Muscle layer of colon (tissue), 2 donors: ENCODE measurements at regions not wholly inside any gene's neighbourhood (a gene's known extent, or its start where the extent isn't known, plus 50 kb on each side); places are given as distances from the start of the nearest gene placed in this dataset.

Source experiments
- H3K27ac ChIP-seq: one replicate; pipeline ENCODE4 v1.7.0; 2013; ENCODE audit warnings: low read depth, mild to moderate bottlenecking, low read length, moderate library complexity
- H3K27me3 ChIP-seq, 2 donors: one replicate each; pipeline ENCODE4 v1.7.0; 2013; ENCODE audit warnings: low read length in 2 of 2, mild to moderate bottlenecking in 2 of 2; ENCODE audit not compliant: insufficient read depth in 2 of 2, control insufficient read depth in 1 of 2
- H3K36me3 ChIP-seq: one replicate; pipeline ENCODE4 v1.7.0; 2013; ENCODE audit warnings: mild to moderate bottlenecking, low read length; ENCODE audit not compliant: insufficient read depth
- H3K4me1 ChIP-seq: one replicate; pipeline ENCODE4 v1.7.0; 2013; ENCODE audit warnings: mild to moderate bottlenecking, low read length; ENCODE audit not compliant: insufficient read depth
- H3K4me3 ChIP-seq, 2 donors: one replicate each; pipeline ENCODE4 v1.7.0; 2013; ENCODE audit warnings: low read length in 2 of 2, low read depth in 1 of 2, mild to moderate bottlenecking in 1 of 2, moderate library complexity in 1 of 2
- H3K9ac ChIP-seq: one replicate; pipeline ENCODE4 v1.7.0; 2013; ENCODE audit warnings: low read length
- H3K9me3 ChIP-seq: one replicate; pipeline ENCODE4 v1.7.0; 2013; ENCODE audit warnings: mild to moderate bottlenecking, low read length
- donor health status: abdominal sarcoma.
- donor health status: Adenocarcinoma of cecum.

GRCh38 chr6:4460586-4461475 lies 315.4 kb upstream of the CDYL start:
- Histone ChIP-seq H3K4me1 (peaks cover 4% of the 10 kb centered on the region), H3K27me3 (no peaks in the 10 kb centered on the region), H3K9me3 (no peaks in the 10 kb centered on the region), H3K9ac (no peak overlapping the region), H3K36me3 (no peaks in the 10 kb centered on the region), H3K27ac (no peak overlapping the region), H3K4me3 (no peak overlapping the region)

GRCh38 chr6:4459996-4460395 lies 316.2 kb upstream of the CDYL start:
- no peak overlapping the region for H3K27ac ChIP-seq
- H3K27me3 ChIP-seq: no peaks in the 10 kb centered on the region
- no peak overlapping the region for H3K9ac ChIP-seq
- H3K36me3 ChIP-seq: no peaks in the 10 kb centered on the region
- no peak overlapping the region for H3K4me3 ChIP-seq
- peaks cover 4% of the 10 kb centered on the region for H3K4me1 ChIP-seq
- H3K9me3 ChIP-seq: no peaks in the 10 kb centered on the region

- H3K9me3 ChIP-seq: no peaks in the 10 kb centered on the region
- H3K36me3 ChIP-seq: no peaks in the 10 kb centered on the region
- no peaks in the 10 kb centered on the region for H3K27me3 ChIP-seq
- H3K4me1 ChIP-seq: peaks cover 4% of the 10 kb centered on the region
- H3K27ac ChIP-seq: no peak overlapping the region
- H3K4me3 ChIP-seq: no peak overlapping the region
- H3K9ac ChIP-seq: no peak overlapping the region
These were observed 317.2 kb upstream of the CDYL start for GRCh38 chr6:4459032-4459431.

GRCh38 chr6:4451718-4452117 lies 316.3 kb upstream of the ECI2 start:
- Histone ChIP-seq H3K4me3 (no peak overlapping the region), H3K4me1 (no peaks in the 10 kb centered on the region), H3K36me3 (no peaks in the 10 kb centered on the region), H3K9ac (no peak overlapping the region), H3K27ac (no peak overlapping the region), H3K27me3 (no peaks in the 10 kb centered on the region), H3K9me3 (no peaks in the 10 kb centered on the region)

GRCh38 chr6:4451081-4451480 lies 315.7 kb upstream of the ECI2 start:
- H3K27me3 ChIP-seq: no peaks in the 10 kb centered on the region
- H3K9ac ChIP-seq: no peak overlapping the region
- no peaks in the 10 kb centered on the region for H3K36me3 ChIP-seq
- no peak overlapping the region for H3K4me3 ChIP-seq
- H3K9me3 ChIP-seq: no peaks in the 10 kb centered on the region
- no peaks in the 10 kb centered on the region for H3K4me1 ChIP-seq
- H3K27ac ChIP-seq: no peak overlapping the region

- no peaks in the 10 kb centered on the region for H3K27me3 ChIP-seq
- H3K27ac ChIP-seq: no peak overlapping the region
- no peak overlapping the region for H3K4me3 ChIP-seq
- no peaks in the 10 kb centered on the region for H3K9me3 ChIP-seq
- no peaks in the 10 kb centered on the region for H3K4me1 ChIP-seq
- no peak overlapping the region for H3K9ac ChIP-seq
- H3K36me3 ChIP-seq: no peaks in the 10 kb centered on the region
These were observed 314.9 kb upstream of the ECI2 start for GRCh38 chr6:4450237-4450636.

GRCh38 chr6:4449409-4449808 lies 314.0 kb upstream of the ECI2 start:
- Histone ChIP-seq H3K27ac (no peak overlapping the region), H3K27me3 (no peaks in the 10 kb centered on the region), H3K4me1 (no peaks in the 10 kb centered on the region), H3K4me3 (no peak overlapping the region), H3K9ac (no peak overlapping the region), H3K9me3 (no peaks in the 10 kb centered on the region), H3K36me3 (no peaks in the 10 kb centered on the region)

- H3K9me3 ChIP-seq: no peaks in the 10 kb centered on the region
- H3K27ac ChIP-seq: no peak overlapping the region
- no peak overlapping the region for H3K4me3 ChIP-seq
- no peak overlapping the region for H3K9ac ChIP-seq
- H3K27me3 ChIP-seq: no peaks in the 10 kb centered on the region
- no peaks in the 10 kb centered on the region for H3K4me1 ChIP-seq
- no peaks in the 10 kb centered on the region for H3K36me3 ChIP-seq
These were observed 313.5 kb upstream of the ECI2 start for GRCh38 chr6:4448841-4449240.

- H3K36me3 ChIP-seq: no peaks in the 10 kb centered on the region
- no peak overlapping the region for H3K4me3 ChIP-seq
- no peaks in the 10 kb centered on the region for H3K4me1 ChIP-seq
- H3K9ac ChIP-seq: no peak overlapping the region
- H3K27me3 ChIP-seq: no peaks in the 10 kb centered on the region
- no peaks in the 10 kb centered on the region for H3K9me3 ChIP-seq
- no peak overlapping the region for H3K27ac ChIP-seq
These were observed 312.4 kb upstream of the ECI2 start for GRCh38 chr6:4447639-4448330.

- no peaks in the 10 kb centered on the region for H3K4me1 ChIP-seq
- no peaks in the 10 kb centered on the region for H3K9me3 ChIP-seq
- no peaks in the 10 kb centered on the region for H3K27me3 ChIP-seq
- H3K4me3 ChIP-seq: no peak overlapping the region
- no peak overlapping the region for H3K27ac ChIP-seq
- no peaks in the 10 kb centered on the region for H3K36me3 ChIP-seq
- H3K9ac ChIP-seq: no peak overlapping the region
These were observed 311.6 kb upstream of the ECI2 start for GRCh38 chr6:4446982-4447381.

- H3K4me3 ChIP-seq: no peak overlapping the region
- H3K36me3 ChIP-seq: no peaks in the 10 kb centered on the region
- no peaks in the 10 kb centered on the region for H3K4me1 ChIP-seq
- no peak overlapping the region for H3K9ac ChIP-seq
- no peak overlapping the region for H3K27ac ChIP-seq
- no peaks in the 10 kb centered on the region for H3K9me3 ChIP-seq
- no peaks in the 10 kb centered on the region for H3K27me3 ChIP-seq
These were observed 306.6 kb upstream of the ECI2 start for GRCh38 chr6:4441981-4442434.
